ENCODE measurements at regions not wholly inside any gene's neighbourhood (a gene's known extent, or its start where the extent isn't known, plus 50 kb on each side); places are given as distances from the start of the nearest gene placed in this dataset.

DNA sequence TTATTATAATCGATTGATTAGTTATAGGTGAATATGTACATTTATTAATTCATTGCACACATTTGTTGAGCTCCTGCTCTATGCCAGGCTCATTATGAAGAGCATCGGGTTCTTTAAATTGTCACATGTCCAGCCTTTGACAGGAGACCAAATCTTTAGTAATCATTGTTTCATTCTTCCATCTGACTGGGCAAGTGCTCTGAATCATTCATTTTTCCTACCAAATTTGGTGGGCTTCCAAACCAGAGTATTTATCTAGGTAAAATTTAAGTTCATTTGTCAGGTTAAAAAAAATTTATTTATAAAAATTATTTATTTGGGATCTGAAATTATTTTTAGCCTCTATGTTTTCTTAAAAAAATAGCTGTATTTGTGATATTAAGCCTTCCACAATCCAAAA is 404.9 kb upstream of the MMS22L start:
- TF ChIP-seq, protein P1, sequence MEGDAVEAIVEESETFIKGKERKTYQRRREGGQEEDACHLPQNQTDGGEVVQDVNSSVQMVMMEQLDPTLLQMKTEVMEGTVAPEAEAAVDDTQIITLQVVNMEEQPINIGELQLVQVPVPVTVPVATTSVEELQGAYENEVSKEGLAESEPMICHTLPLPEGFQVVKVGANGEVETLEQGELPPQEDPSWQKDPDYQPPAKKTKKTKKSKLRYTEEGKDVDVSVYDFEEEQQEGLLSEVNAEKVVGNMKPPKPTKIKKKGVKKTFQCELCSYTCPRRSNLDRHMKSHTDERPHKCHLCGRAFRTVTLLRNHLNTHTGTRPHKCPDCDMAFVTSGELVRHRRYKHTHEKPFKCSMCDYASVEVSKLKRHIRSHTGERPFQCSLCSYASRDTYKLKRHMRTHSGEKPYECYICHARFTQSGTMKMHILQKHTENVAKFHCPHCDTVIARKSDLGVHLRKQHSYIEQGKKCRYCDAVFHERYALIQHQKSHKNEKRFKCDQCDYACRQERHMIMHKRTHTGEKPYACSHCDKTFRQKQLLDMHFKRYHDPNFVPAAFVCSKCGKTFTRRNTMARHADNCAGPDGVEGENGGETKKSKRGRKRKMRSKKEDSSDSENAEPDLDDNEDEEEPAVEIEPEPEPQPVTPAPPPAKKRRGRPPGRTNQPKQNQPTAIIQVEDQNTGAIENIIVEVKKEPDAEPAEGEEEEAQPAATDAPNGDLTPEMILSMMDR (IDR thresholded peaks at IDR 0.05; ENCODE audit: insufficient read depth, low read depth, low read length) = no peak
- TF ChIP-seq EZH2 (IDR thresholded peaks at IDR 0.05; ENCODE audit: insufficient read depth, low read length) = no peak
